Fibroblast of lung (primary cell): ENCODE measurements at regions not wholly inside any gene's neighbourhood (a gene's known extent, or its start where the extent isn't known, plus 50 kb on each side); places are given as distances from the start of the nearest gene placed in this dataset.

Source experiments
- DNase-seq, 2 donors: peaks; one replicate each; pipeline versions ENCODE4 v3.0.0 to v3.0.0-alpha.2; 2010; ENCODE audit warnings: low read depth in 2 of 2
- H2AFZ ChIP-seq: 2 replicates; pipeline ENCODE4 v1.5.1; 2012; ENCODE audit warnings: low read length, control low read depth, inconsistent platforms
- H3K27ac ChIP-seq: 2 replicates; pipeline ENCODE4 v1.5.1; 2011; ENCODE audit warnings: low read length, control low read depth; ENCODE audit not compliant: insufficient read depth
- H3K27me3 ChIP-seq: 2 replicates; pipeline ENCODE4 v1.5.1; 2011; ENCODE audit warnings: mild to moderate bottlenecking, low read length; ENCODE audit not compliant: control insufficient read depth, insufficient read depth
- H3K36me3 ChIP-seq: 2 replicates; pipeline ENCODE4 v1.5.1; 2011; ENCODE audit warnings: low read length; ENCODE audit not compliant: control insufficient read depth, insufficient read depth
- H3K4me1 ChIP-seq: 2 replicates; pipeline ENCODE4 v1.5.1; 2011; ENCODE audit warnings: low read length; ENCODE audit not compliant: control insufficient read depth, insufficient read depth; ENCODE audit errors: extremely low read depth
- H3K4me2 ChIP-seq: 2 replicates; pipeline ENCODE4 v1.5.1; 2011; ENCODE audit warnings: low read length, control low read depth; ENCODE audit not compliant: insufficient read depth; ENCODE audit errors: extremely low read depth
- H3K4me3 ChIP-seq, 4 experiments: fragments of 200-600 bp in 1 of 4; sonication (generic) in 1 of 4; replicated peaks in 1 of 4; 2 replicates each; pipeline ENCODE4 v1.5.1; 2011 to 2016; ENCODE audit warnings: low read length in 4 of 4, low read depth in 3 of 4, mild to moderate bottlenecking in 3 of 4, control low read depth in 2 of 4, inconsistent platforms in 1 of 4, mixed read lengths in 1 of 4; ENCODE audit not compliant: insufficient read depth in 1 of 4; ENCODE audit errors: control extremely low read depth in 1 of 4
- H3K79me2 ChIP-seq: 2 replicates; pipeline ENCODE4 v1.5.1; 2012; ENCODE audit warnings: mild to moderate bottlenecking, low read length, inconsistent platforms; ENCODE audit not compliant: control insufficient read depth, insufficient read depth
- H3K9ac ChIP-seq: 2 replicates; pipeline ENCODE4 v1.5.1; 2011; ENCODE audit warnings: mild to moderate bottlenecking, low read length, control low read depth; ENCODE audit not compliant: insufficient read depth
- H3K9me3 ChIP-seq: 2 replicates; pipeline ENCODE4 v1.5.1; 2012; ENCODE audit warnings: low read depth, low read length; ENCODE audit not compliant: control insufficient read depth, insufficient read depth
- H4K20me1 ChIP-seq: 2 replicates; pipeline ENCODE4 v1.5.1; 2011; ENCODE audit warnings: low read length; ENCODE audit not compliant: control insufficient read depth, insufficient read depth; ENCODE audit errors: extremely low read depth
- CTCF ChIP-seq, 2 donors: IDR thresholded peaks in 1 of 2; conservative IDR thresholded peaks in 1 of 2; 1 replicate in 1 of 2; 2 replicates in 1 of 2; pipeline ENCODE4 v1.5.1; 2011 to 2012; ENCODE audit warnings: low read length in 2 of 2, control low read depth in 1 of 2, inconsistent platforms in 1 of 2, low read depth in 1 of 2, mild to moderate bottlenecking in 1 of 2
- EZH2 ChIP-seq: IDR thresholded peaks from 2 replicates; pipeline ENCODE4 v1.5.1; 2012; ENCODE audit warnings: low read length, control low read depth, mild to moderate bottlenecking; ENCODE audit errors: missing control alignments

- no peak for TF ChIP-seq EZH2
- TF ChIP-seq CTCF (conservative IDR thresholded peaks at IDR 0.05 in 1 of 2, IDR thresholded peaks at IDR 0.05 in 1 of 2; ENCODE audit: low read depth in 1 of 2, low read length in 2 of 2), result no peak
- Histone ChIP-seq H3K27ac (no peak overlapping the region), H3K79me2 (no peaks in the 10 kb centered on the region), H3K4me3 (no peak overlapping the region), H3K9ac (no peak overlapping the region), H2AFZ (no peak overlapping the region), H3K9me3 (no peaks in the 10 kb centered on the region), H3K4me1 (no peaks in the 10 kb centered on the region), H3K27me3 (no peaks in the 10 kb centered on the region), H4K20me1 (no peaks in the 10 kb centered on the region), H3K36me3 (no peaks in the 10 kb centered on the region), H3K4me2 (no peak overlapping the region)
- DNase-seq, result no peak
Measured at GRCh38 chr18:38957736-38958135, 1392.1 kb upstream of the CELF4 start.

GRCh38 chr18:38956068-38956467 is 1390.5 kb upstream of the CELF4 start:
- Histone ChIP-seq H3K4me2 (no peak overlapping the region), H3K9ac (no peak overlapping the region), H3K36me3 (no peaks in the 10 kb centered on the region), H3K4me3 (no peak overlapping the region), H3K9me3 (no peaks in the 10 kb centered on the region), H3K27ac (no peak overlapping the region), H3K27me3 (no peaks in the 10 kb centered on the region), H2AFZ (no peak overlapping the region), H4K20me1 (no peaks in the 10 kb centered on the region), H3K4me1 (no peaks in the 10 kb centered on the region), H3K79me2 (no peaks in the 10 kb centered on the region)
- no peak for DNase-seq
- TF ChIP-seq CTCF (conservative IDR thresholded peaks at IDR 0.05 in 1 of 2, IDR thresholded peaks at IDR 0.05 in 1 of 2; ENCODE audit: low read depth in 1 of 2, low read length in 2 of 2), result no peak
- TF ChIP-seq EZH2, result no peak

- H3K9ac ChIP-seq, result no peak overlapping the region
- no peaks in the 10 kb centered on the region for H3K79me2 ChIP-seq
- no peak for DNase-seq
- no peaks in the 10 kb centered on the region for H4K20me1 ChIP-seq
- H3K27me3 ChIP-seq, result no peaks in the 10 kb centered on the region
- no peak overlapping the region for H3K4me3 ChIP-seq
- H3K36me3 ChIP-seq, result no peaks in the 10 kb centered on the region
- no peaks in the 10 kb centered on the region for H3K9me3 ChIP-seq
- TF ChIP-seq CTCF (conservative IDR thresholded peaks at IDR 0.05 in 1 of 2, IDR thresholded peaks at IDR 0.05 in 1 of 2; ENCODE audit: low read depth in 1 of 2, low read length in 2 of 2) (no peak), EZH2 (no peak)
- H3K27ac ChIP-seq, result no peak overlapping the region
- H3K4me1 ChIP-seq, result no peaks in the 10 kb centered on the region
- no peak overlapping the region for H2AFZ ChIP-seq
- H3K4me2 ChIP-seq, result no peak overlapping the region
Measured at GRCh38 chr18:38951633-38952032, 1386.0 kb upstream of the CELF4 start.
